HepG2 (cell line): ENCODE measurements at regions not wholly inside any gene's neighbourhood (a gene's known extent, or its start where the extent isn't known, plus 50 kb on each side); places are given as distances from the start of the nearest gene placed in this dataset.

Experiments
- ATAC-seq: fragments of 200-7000 bp; cut with Tn5 transposase; 3 replicates; pipeline ENCODE4 v1.9.1; 2020; ENCODE audit warnings: mild to moderate bottlenecking, moderate library complexity
- BruUV-seq: library from RNA; stranded (reverse); fragments of 400-500 nt; replicated peaks from 2 replicates; lab custom pipeline; 2021; lab: Mats Ljungman, UMichigan
- CTCF ChIA-PET: fragments of 300-600 bp; formaldehyde crosslinking; extraction: SDS; loops from one replicate; lab custom pipeline; 2021; ENCODE audit warnings: low total read pairs, inconsistent platforms, low intra/inter-chr PET ratio; lab: Yijun Ruan, JAX
- POLR2A ChIA-PET: fragments of 350-600 bp; sonication (Branson Sonifier 250); formaldehyde crosslinking; loops from one replicate; lab custom pipeline; 2020; ENCODE audit warnings: antibody characterized with exemption, inconsistent platforms; lab: Yijun Ruan, JAX
- DNase-seq: peaks from one replicate; pipeline ENCODE4 v3.0.0-alpha.2; 2015; ENCODE audit warnings: low spot score
- FAIRE-seq: peaks from 3 replicates; lab custom pipeline; 2011; peaks lifted over from hg19 to GRCh38; lab: Jason Lieb, UNC
- H2AFZ ChIP-seq: one replicate; pipeline ENCODE4 v1.6.1; 2011; ENCODE audit warnings: low read length, inconsistent platforms
- H3K27ac ChIP-seq: fragments of 300-600 bp; 3 replicates; pipeline ENCODE4 v1.8.0; 2011; ENCODE audit warnings: mixed run types, mild to moderate bottlenecking, mixed read lengths, low read length, inconsistent platforms; ENCODE audit not compliant: insufficient read depth; ENCODE audit errors: extremely low read length
- H3K27me3 ChIP-seq, 2 experiments: fragments of 200-600 bp in 1 of 2; 2 replicates in 1 of 2; 3 replicates in 1 of 2; pipeline versions ENCODE4 v1.6.0 to v1.8.0; 2011; ENCODE audit warnings: low read length in 2 of 2, mild to moderate bottlenecking in 2 of 2, moderate library complexity in 2 of 2, inconsistent platforms in 1 of 2; ENCODE audit not compliant: insufficient read depth in 2 of 2, control insufficient read depth in 1 of 2
- H3K36me3 ChIP-seq, 2 experiments: fragments of 200-600 bp in 1 of 2; replicated peaks in 1 of 2; 2 replicates in 1 of 2; 3 replicates in 1 of 2; pipeline versions ENCODE4 v1.5.1 to v1.8.0; 2011; ENCODE audit warnings: low read length in 2 of 2, inconsistent platforms in 1 of 2; ENCODE audit not compliant: insufficient read depth in 2 of 2, control insufficient read depth in 1 of 2
- H3K4me1 ChIP-seq: 2 replicates; pipeline ENCODE4 v1.5.1; 2012; ENCODE audit warnings: low read length, inconsistent platforms; ENCODE audit not compliant: insufficient read depth
- H3K4me2 ChIP-seq: 2 replicates; pipeline ENCODE4 v1.6.0; 2011; ENCODE audit warnings: low read depth, low read length, inconsistent platforms
- H3K4me3 ChIP-seq, 3 experiments: fragments of 200-600 bp in 1 of 3; sonication (generic), shearing (Covaris generic) in 1 of 3; replicated peaks in 1 of 3; 2 replicates each; pipeline ENCODE4 v1.5.1; 2011 to 2016; ENCODE audit warnings: low read length in 3 of 3, inconsistent platforms in 2 of 3, low read depth in 2 of 3, mild to moderate bottlenecking in 2 of 3, control low read depth in 1 of 3, mixed read lengths in 1 of 3; ENCODE audit not compliant: insufficient read depth in 1 of 3
- H3K79me2 ChIP-seq: one replicate; pipeline ENCODE4 v1.6.1; 2011; ENCODE audit warnings: low read length, inconsistent platforms; ENCODE audit not compliant: insufficient read depth
- H3K9ac ChIP-seq: 2 replicates; pipeline ENCODE4 v1.6.0; 2011; ENCODE audit warnings: mild to moderate bottlenecking, low read depth, low read length, inconsistent platforms; ENCODE audit not compliant: insufficient read depth
- H3K9me3 ChIP-seq: 2 replicates; pipeline ENCODE4 v1.5.1; 2012; ENCODE audit warnings: mild to moderate bottlenecking, low read length
- H4K20me1 ChIP-seq: 2 replicates; pipeline ENCODE4 v1.6.0; 2011; ENCODE audit warnings: inconsistent platforms, mild to moderate bottlenecking, low read length, moderate library complexity; ENCODE audit not compliant: insufficient read depth
- MTA1 ChIP-seq: sonication (generic); formaldehyde crosslinking; IDR thresholded peaks from 2 replicates; pipeline ENCODE4 v1.4.0; 2020; ENCODE audit warnings: missing genetic modification reagents, mild to moderate bottlenecking, borderline replicate concordance
- NR2F2 ChIP-seq: IDR thresholded peaks from 2 replicates; pipeline ENCODE4 v1.6.1; 2012; ENCODE audit warnings: low read depth, inconsistent platforms, borderline replicate concordance
- PPARG ChIP-seq: conservative IDR thresholded peaks from 2 replicates; pipeline ENCODE4 v1.6.1; 2016; ENCODE audit warnings: missing biosample characterization, missing genetic modification reagents
- ZBTB7A ChIP-seq: sonication (generic); formaldehyde crosslinking; IDR thresholded peaks from 2 replicates; pipeline ENCODE4 v1.8.0; 2022; ENCODE audit warnings: mild to moderate bottlenecking, missing genetic modification reagents
- ZNF24 ChIP-seq: fragments of 450-650 bp; IDR thresholded peaks from 2 replicates; pipeline ENCODE4 v1.6.1; 2017; ENCODE audit warnings: antibody characterized with exemption, mild to moderate bottlenecking
- ZNF282 ChIP-seq: fragments of 450-650 bp; IDR thresholded peaks from 2 replicates; pipeline ENCODE4 v1.6.1; 2018; ENCODE audit not compliant: partially characterized antibody
- WGBS: methylation state at CpG from one replicate; pipeline ENCODE4 v1.1.6; 2017; ENCODE audit warnings: low lambda C conversion rate; 5-methylcytosine and 5-hydroxymethylcytosine counted together
- in situ Hi-C: cut with HindIII; loops from 2 replicates; pipeline ENCODE4 v1.10.0; 2017; ENCODE audit warnings: low pct_unique_long_range_greater_than_20kb; ENCODE audit not compliant: extremely low pct_ligation_motif_present
- intact Hi-C: fragments of 100-400 bp; cut with micrococcal nuclease; formaldehyde crosslinking; loops from one replicate; pipeline ENCODE4 v1.10.0; 2022; ENCODE audit not compliant: unreplicated experiment
- TF ChIP-seq, protein P1 (sequence below): sonication (generic); formaldehyde crosslinking; IDR thresholded peaks from 2 replicates; pipeline ENCODE4 v1.5.1; 2020; ENCODE audit warnings: mild to moderate bottlenecking, missing genetic modification reagents, moderate library complexity
- TF ChIP-seq, protein P2 (sequence below): sonication (generic); IDR thresholded peaks from 2 replicates; pipeline ENCODE4 v1.6.1; 2016; ENCODE audit warnings: low read depth, borderline replicate concordance
- TF ChIP-seq, protein P3 (sequence below): sonication (generic); formaldehyde crosslinking; IDR thresholded peaks from 2 replicates; pipeline ENCODE4 v1.8.0; 2022; ENCODE audit warnings: mild to moderate bottlenecking, missing genetic modification reagents; ENCODE audit not compliant: insufficient replicate concordance

DNA sequence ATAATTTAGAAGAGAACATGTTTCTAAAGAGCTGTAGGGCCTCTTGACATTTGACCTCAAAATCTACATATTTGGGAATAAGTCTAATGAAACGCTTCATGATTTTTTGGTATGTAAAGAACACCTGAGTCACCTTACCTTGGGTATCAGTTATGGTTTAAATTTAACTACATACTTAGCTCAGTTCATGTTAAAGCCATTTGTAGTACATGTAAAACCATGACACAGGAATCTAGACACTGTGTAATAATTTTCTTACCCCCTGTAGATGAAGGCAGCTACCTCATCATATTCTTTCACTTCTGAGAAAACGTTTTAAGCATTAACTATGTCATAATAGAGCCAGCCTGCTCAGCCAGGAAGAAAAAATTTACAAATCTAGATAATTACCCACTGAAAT lies 105.8 kb upstream of the CPNE8 start:
- in situ Hi-C loops (no loop called here), intact Hi-C loops (no loop called here)
- WGBS = 0% methylated on average over 2 of the region's 2 CpGs
- Histone ChIP-seq H3K9ac (no peak overlapping the region), H3K36me3 (no peaks in the 10 kb centered on the region), H3K4me3 (no peak overlapping the region), H3K79me2 (no peaks in the 10 kb centered on the region), H3K4me1 (no peaks in the 10 kb centered on the region), H3K27ac (no peak overlapping the region), H4K20me1 (no peaks in the 10 kb centered on the region), H2AFZ (no peak overlapping the region), H3K27me3 (no peaks in the 10 kb centered on the region), H3K4me2 (no peak overlapping the region), H3K9me3 (no peaks in the 10 kb centered on the region)
- TF ChIP-seq, protein P1, sequence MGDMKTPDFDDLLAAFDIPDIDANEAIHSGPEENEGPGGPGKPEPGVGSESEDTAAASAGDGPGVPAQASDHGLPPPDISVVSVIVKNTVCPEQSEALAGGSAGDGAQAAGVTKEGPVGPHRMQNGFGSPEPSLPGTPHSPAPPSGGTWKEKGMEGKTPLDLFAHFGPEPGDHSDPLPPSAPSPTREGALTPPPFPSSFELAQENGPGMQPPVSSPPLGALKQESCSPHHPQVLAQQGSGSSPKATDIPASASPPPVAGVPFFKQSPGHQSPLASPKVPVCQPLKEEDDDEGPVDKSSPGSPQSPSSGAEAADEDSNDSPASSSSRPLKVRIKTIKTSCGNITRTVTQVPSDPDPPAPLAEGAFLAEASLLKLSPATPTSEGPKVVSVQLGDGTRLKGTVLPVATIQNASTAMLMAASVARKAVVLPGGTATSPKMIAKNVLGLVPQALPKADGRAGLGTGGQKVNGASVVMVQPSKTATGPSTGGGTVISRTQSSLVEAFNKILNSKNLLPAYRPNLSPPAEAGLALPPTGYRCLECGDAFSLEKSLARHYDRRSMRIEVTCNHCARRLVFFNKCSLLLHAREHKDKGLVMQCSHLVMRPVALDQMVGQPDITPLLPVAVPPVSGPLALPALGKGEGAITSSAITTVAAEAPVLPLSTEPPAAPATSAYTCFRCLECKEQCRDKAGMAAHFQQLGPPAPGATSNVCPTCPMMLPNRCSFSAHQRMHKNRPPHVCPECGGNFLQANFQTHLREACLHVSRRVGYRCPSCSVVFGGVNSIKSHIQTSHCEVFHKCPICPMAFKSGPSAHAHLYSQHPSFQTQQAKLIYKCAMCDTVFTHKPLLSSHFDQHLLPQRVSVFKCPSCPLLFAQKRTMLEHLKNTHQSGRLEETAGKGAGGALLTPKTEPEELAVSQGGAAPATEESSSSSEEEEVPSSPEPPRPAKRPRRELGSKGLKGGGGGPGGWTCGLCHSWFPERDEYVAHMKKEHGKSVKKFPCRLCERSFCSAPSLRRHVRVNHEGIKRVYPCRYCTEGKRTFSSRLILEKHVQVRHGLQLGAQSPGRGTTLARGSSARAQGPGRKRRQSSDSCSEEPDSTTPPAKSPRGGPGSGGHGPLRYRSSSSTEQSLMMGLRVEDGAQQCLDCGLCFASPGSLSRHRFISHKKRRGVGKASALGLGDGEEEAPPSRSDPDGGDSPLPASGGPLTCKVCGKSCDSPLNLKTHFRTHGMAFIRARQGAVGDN = no peak
- TF ChIP-seq, protein P2, sequence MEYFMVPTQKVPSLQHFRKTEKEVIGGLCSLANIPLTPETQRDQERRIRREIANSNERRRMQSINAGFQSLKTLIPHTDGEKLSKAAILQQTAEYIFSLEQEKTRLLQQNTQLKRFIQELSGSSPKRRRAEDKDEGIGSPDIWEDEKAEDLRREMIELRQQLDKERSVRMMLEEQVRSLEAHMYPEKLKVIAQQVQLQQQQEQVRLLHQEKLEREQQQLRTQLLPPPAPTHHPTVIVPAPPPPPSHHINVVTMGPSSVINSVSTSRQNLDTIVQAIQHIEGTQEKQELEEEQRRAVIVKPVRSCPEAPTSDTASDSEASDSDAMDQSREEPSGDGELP = no peak
- TF ChIP-seq NR2F2 (no peak), ZBTB7A (no peak), ZNF282 (no peak), PPARG (CRISPR knock-in tag) (no peak), MTA1 (CRISPR knock-in tag) (no peak), ZNF24 (no peak)
- TF ChIP-seq, protein P3, sequence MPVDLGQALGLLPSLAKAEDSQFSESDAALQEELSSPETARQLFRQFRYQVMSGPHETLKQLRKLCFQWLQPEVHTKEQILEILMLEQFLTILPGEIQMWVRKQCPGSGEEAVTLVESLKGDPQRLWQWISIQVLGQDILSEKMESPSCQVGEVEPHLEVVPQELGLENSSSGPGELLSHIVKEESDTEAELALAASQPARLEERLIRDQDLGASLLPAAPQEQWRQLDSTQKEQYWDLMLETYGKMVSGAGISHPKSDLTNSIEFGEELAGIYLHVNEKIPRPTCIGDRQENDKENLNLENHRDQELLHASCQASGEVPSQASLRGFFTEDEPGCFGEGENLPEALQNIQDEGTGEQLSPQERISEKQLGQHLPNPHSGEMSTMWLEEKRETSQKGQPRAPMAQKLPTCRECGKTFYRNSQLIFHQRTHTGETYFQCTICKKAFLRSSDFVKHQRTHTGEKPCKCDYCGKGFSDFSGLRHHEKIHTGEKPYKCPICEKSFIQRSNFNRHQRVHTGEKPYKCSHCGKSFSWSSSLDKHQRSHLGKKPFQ (CRISPR knock-in tag) = no peak
- POLR2A ChIA-PET = no interaction called here
- CTCF ChIA-PET = no interaction called here
- BruUV-seq = no TSS peak
- ATAC-seq (no peak), FAIRE-seq (no peak), DNase-seq (no peak)
